ENCODE measurements at regions not wholly inside any gene's neighbourhood (a gene's known extent, or its start where the extent isn't known, plus 50 kb on each side); places are given as distances from the start of the nearest gene placed in this dataset.
A peak's percentile ranks its signal among the peaks of the same experiment; 100 is the strongest.

GRCh38 chr20:58075586-58076345, 152.7 kb downstream of the ANKRD60 start:
- DNase-seq, result peak in 2 of 42 donors; percentile 31 to 37
- intact Hi-C loops (cut with DNase I), result no loop called here

- intact Hi-C loops (cut with DNase I), result no loop called here
- DNase-seq, result peak in 3 of 42 donors; percentile 5 to 41 (median 38)
These were observed 154.3 kb downstream of the ANKRD60 start for GRCh38 chr20:58073945-58074856.

- peak in 1 of 42 donors; percentile 27 for DNase-seq
- intact Hi-C loops (cut with DNase I), result no loop called here
These were observed 155.5 kb downstream of the ANKRD60 start for GRCh38 chr20:58072695-58073671.

GRCh38 chr20:58071991-58072390, 156.5 kb downstream of the ANKRD60 start:
- peak in 1 of 42 donors; percentile 18 for DNase-seq
- intact Hi-C loops (cut with DNase I), result no loop called here

- intact Hi-C loops (cut with DNase I), result no loop called here
- DNase-seq, result peak in 1 of 42 donors; percentile 22
These were observed 157.2 kb downstream of the ANKRD60 start for GRCh38 chr20:58071298-58071697.

GRCh38 chr20:58070664-58071196, 157.7 kb downstream of the ANKRD60 start:
- intact Hi-C loops (cut with DNase I), result no loop called here
- DNase-seq, result peak in 1 of 42 donors; percentile 14

- intact Hi-C loops (cut with DNase I), result no loop called here
These were observed 158.4 kb downstream of the ANKRD60 start for GRCh38 chr20:58069796-58070663.

GRCh38 chr20:58069207-58069606, 159.2 kb downstream of the ANKRD60 start:
- DNase-seq, result peak in 1 of 42 donors; percentile 29
- intact Hi-C loops (cut with DNase I), result no loop called here

More at GRCh38 chr20:58069796-58070663, 158.4 kb downstream of the ANKRD60 start:
- DNase-seq, result peak in 1 of 42 donors; percentile 34

GRCh38 chr20:58065508-58066361, 162.7 kb downstream of the ANKRD60 start:
- peak in 3 of 42 donors; percentile 10 to 31 (median 27) for DNase-seq
- intact Hi-C loops (cut with DNase I), result no loop called here

- no peak for DNase-seq
- intact Hi-C loops (cut with DNase I), result no loop called here
These were observed 163.9 kb downstream of the ANKRD60 start for GRCh38 chr20:58064411-58065010.

GRCh38 chr20:58059260-58059544, 169.3 kb downstream of the ANKRD60 start:
- intact Hi-C loops (cut with DNase I), result no loop called here
- peak in 1 of 42 donors; percentile 16 for DNase-seq

- peak in 2 of 42 donors; percentile 16 for DNase-seq
- intact Hi-C loops (cut with DNase I), result no loop called here
These were observed 169.8 kb downstream of the ANKRD60 start for GRCh38 chr20:58058421-58059259.

- intact Hi-C loops (cut with DNase I), result no loop called here
- DNase-seq, result no peak
These were observed 171.3 kb downstream of the ANKRD60 start for GRCh38 chr20:58056921-58057686.

- intact Hi-C loops (cut with DNase I), result no loop called here
- peak in 1 of 42 donors; percentile 8 for DNase-seq
These were observed 172.3 kb downstream of the ANKRD60 start for GRCh38 chr20:58056021-58056591.

Measured in head of caudate nucleus (tissue), 42 donors.